ENCODE measurements at regions not wholly inside any gene's neighbourhood (a gene's known extent, or its start where the extent isn't known, plus 50 kb on each side); places are given as distances from the start of the nearest gene placed in this dataset.
"Not testable (repeated sequence)": the region's sequence is repeated elsewhere in the genome, so short reads cannot be mapped to it uniquely, and the experiment has no call there.

DNA sequence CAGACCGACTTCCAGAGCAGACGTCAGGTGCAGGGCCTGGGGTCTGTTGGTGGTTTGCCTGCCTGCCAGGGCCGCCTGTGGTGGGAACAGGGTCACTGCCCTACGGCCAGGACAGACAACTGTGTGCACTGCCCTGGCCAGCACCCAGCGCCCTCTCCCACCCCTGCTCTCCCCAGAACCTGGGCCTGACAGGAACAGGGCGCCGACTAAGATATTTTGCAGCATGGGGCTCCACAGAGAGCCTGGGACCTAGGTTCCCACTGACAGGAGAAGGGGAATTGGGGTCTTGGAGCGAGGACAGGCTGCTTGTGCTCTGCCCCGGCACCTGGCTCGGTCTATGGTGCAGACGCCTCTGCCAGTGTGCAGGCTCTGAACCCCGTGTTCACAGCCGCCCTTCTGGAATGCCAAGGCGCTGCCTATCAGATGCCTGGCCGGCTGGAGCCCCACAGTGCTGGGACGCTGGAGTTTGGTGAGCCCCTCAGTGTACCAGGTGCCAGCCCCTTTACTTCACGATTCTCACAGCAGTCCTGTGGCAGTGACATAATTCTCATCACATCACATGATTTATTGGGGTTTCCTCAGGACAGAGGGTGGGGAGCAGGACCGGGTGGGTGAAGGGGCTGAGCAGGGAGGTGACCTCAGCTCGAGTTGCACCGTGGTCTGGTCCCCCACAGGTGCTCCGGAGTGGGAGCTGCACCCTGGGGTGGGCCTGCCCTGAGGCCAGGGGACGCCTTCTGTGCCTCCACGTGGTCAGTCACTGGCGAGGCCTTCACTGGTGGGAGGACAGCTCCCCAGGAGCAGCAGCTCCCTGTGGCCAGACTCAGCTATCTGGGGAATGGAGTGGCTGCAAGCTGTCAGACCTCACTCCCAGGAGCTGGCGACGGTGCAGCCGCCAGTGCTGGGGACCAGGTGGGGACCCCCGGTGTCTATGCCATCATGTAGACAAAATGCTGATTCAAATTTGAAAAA lies 113.8 kb upstream of the LRPAP1 start:
- DNase-seq, result no peak

- no peak for DNase-seq
Observed at GRCh38 chr4:3644849-3645627, 112.8 kb upstream of the LRPAP1 start.

DNA sequence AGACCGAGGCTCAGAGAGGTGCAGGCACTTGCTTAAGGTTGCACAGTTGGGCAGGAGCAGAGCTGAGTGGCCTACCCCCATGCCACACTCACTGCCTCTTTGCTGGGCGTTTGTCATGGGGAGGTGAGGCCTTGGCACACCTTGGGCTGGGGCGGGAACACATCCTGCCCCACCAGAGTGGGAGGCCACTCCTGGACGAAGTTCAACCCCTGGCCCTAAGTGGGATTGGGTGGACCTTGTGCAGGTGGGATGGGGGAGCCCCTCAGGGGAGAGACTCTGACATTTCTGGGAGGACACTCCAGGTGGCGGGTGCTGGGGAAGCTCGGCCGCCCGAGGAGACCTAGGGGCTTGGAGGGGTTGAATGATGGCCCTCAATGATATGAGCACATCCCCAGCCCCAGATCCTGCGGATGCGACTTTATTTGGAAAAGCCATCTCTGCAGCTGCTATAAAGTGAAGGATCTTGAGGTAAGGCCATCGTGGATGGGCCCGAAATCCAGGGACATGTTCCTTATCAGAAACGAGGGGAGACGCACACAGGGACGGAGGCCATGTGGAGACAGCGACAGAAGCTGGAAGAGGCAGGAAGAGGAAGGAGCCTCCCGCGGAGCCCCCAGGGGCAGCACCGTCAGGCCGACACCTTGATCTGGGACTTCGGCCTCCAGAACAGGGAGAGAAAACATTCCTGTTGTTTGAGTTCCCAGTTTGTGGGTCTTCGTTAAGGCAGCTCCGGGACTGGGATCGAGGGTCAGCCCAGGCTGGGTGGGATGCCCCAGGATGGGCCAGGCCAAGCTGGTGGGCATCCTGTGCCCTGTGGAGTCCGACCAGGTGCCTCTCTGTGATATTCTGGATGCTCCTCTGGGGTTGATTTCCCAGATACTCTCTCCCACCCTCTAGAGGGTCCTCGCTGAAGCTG lies 111.6 kb upstream of the LRPAP1 start:
- DNase-seq, result no peak

GRCh38 chr4:3642806-3643517 lies 110.7 kb upstream of the LRPAP1 start:
- DNase-seq, result no peak

- no peak for DNase-seq
Observed at GRCh38 chr4:3642056-3642630, 109.9 kb upstream of the LRPAP1 start.

DNA sequence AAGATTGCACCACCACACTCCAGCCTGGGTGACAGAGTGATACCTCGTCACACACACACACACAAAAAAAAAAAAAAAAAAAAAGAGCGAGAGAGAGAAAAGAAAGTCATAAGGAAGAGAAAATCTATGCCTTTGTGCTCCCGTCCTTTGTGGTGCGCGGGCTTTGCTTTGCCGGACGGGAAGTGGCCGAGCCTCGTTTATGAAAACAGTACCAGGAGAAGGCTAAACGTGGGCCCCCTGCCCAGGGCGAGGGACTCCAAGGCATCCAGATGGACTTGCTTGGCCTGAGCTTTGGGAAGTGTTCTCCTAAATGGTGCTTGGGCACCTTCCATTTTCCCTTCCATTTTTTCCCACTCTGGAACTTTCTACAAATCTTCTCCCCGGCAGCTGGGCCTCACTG lies 109.3 kb upstream of the LRPAP1 start:
- DNase-seq, result no peak

- DNase-seq, result no peak
Observed at GRCh38 chr4:3640587-3640962, 108.4 kb upstream of the LRPAP1 start.

- no peak for DNase-seq
Observed at GRCh38 chr4:3639613-3640586, 107.7 kb upstream of the LRPAP1 start.

GRCh38 chr4:3638080-3638795 lies 106.0 kb upstream of the LRPAP1 start:
- DNase-seq, result no peak

DNA sequence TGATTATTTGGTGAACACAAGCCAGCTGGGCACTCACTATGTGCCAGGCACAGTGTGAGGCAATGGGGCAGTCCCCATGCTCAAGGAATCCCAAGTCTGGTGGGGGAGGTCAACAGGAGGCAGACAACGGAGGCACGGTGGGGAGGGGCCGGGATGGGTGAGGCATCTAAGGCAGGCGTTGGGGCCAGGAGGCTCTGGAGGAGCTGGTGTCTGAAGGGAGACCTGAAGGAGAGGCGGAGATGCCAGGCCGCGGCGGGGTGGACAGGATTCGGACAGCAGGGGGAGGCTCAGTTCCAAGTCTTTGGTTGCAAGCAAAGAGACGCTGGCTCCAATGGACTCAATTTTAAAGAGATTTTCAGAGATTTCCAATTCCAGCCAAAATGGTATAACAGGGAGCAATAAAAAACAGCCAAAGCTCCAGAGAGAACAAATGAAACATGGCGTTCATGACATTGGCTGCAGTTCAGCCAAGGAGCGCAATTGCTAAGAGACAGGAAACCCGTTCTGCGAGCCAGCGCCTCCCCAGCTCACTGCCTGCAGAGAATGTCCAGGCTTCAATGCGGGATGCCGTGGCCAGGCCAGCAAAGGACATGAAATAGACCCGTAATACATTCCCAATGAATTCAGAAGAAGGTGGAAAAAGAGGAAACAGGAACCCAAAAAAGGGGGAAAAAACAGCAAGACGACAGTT lies 105.2 kb upstream of the LRPAP1 start:
- no peak for DNase-seq

DNA sequence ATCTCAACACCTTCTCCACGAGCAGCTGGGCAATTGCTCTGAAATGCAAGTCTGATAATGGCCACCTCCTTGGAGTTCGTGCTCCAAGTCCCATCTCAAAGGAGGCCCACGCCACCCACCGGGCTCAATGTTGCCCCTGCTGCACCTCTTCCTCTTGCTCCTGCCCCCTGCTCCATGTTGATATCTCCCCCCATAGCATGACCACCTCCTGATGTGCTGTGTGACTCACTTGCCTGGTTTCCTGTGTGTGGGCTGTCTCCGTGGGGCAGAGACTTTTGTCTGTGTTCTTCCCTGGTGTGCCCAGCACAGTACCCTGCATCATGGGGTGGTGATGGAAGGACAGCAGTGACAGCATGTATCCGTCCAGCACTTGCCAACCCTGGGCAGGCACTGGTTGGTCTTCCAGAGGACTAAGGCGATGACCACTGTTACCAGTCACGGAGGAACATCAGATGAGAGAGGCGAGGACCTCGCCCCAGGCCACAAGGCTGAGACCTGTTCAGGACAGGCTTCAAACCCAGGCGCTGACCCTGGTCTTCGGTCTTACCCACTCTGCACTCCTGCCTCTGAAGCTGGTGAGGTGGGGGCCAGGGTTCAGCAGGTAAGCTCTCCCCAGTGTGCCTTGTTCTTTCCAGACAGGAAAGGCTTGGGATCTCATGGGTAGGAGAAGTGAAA lies 104.6 kb upstream of the LRPAP1 start:
- no peak for DNase-seq

GRCh38 chr4:3636020-3636419 lies 103.8 kb upstream of the LRPAP1 start:
- DNase-seq, result not testable (repeated sequence)

DNA sequence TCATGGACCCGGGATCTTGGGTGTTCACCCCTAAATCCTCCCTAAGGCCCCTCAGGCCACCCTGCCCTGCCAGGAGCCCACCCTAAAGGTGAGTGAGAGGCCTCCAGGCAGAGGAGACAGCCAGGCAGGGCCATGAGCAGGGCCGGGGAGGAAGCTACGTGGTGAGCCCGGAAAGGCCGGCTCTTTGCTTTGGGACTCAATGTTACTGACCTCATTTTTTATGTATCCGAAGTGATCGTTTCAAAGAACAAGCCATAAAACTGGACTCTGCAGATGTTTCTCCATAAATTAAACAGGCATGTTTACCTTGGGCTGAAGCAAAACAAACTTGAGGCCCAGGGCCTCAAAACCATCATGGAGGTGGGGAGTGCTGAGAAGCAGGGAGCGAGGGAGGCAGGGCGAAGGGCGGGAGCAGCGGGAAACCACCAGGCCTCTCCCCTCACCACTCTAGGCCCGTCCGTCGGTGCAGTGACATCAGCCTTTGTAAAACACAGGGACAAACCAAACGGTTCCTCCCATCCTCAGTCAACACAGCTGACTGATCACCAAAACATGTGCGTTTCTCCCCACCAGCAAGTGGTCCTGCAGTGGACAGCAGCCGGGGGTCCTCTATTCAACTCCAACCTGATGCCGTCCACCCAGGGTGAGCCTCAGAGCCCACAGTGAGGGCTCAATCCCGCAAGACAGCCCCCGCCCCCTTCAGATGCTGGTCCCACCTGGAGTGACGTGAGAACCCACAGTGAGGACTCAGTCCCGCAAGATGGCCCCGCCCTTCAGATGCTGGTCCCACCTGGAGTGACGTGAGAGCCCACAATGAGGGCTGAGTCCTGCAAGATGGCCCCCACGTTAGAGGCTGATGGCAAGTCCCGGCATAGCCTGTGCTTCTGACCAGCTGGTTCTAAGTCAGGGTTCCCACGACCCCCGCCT lies 102.9 kb upstream of the LRPAP1 start:
- DNase-seq, result no peak

GRCh38 chr4:3634281-3634857 lies 102.1 kb upstream of the LRPAP1 start:
- no peak for DNase-seq

DNA sequence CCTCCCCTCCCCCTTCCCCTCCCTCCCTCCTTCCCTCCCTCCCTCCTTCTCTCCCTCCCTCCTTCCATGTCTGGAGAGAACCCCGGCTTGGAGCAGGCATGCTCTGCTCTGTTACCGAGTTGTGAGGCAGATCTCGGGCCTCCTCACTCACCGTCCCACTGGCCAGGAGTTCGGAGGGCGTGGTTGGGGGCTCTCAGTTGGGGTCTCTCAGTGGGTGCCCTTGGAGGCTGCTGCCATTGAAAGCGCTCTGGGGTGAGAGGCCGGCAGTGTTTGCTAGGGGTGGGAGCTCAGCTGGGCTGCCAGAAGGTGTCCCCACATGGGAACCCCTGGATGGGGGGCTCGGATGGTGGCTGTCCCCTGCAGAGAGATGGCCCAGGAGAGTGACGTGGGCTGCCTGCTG lies 101.1 kb upstream of the LRPAP1 start:
- not testable (repeated sequence) for DNase-seq

GRCh38 chr4:3632794-3633193 lies 100.6 kb upstream of the LRPAP1 start:
- not testable (repeated sequence) for DNase-seq

All from stimulated activated CD4-positive, alpha-beta T cell treated with anti-CD3 and anti-CD28 coated beads, Interleukin-4, amount 100 ng/mL, for 4 hours (primary cell).